ENCODE measurements at regions not wholly inside any gene's neighbourhood (a gene's known extent, or its start where the extent isn't known, plus 50 kb on each side); places are given as distances from the start of the nearest gene placed in this dataset.

DNA sequence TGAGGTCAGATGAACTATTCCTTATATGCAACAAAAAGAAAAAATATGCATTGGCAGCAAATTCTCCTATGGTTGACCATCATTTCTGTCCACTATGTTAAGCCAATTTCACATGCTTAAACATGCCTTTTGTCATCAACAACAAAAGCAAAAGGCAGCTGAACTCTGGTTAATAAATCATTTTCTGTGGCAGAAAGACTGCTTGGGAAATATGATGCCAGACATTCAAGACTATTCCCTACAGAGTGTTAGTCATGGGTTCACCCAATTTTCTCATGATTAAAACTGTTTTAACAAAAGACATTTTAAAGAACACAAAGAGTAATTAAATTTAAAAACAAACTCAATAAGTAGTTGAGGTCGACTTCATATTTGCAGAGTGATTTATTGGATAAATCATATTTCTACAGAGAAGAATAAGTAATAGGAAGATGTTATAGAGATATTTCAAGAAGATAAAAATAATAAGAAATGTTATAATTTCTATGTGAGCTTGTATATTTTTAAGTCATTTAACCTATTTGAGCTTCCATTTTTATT lies 890.6 kb downstream of the STPG2 start:
- H2AFZ ChIP-seq (ENCODE audit: low read depth, low read length): no peak overlapping the region
- DNase-seq (ENCODE audit: low read depth, low spot score) (no peak), FAIRE-seq (no peak)
- dilution Hi-C loops (cut with MboI; ENCODE audit: extremely low pct_ligation_motif_present, low sequenced_read_pairs): no loop called here
- intact Hi-C loops (cut with micrococcal nuclease): no loop called here
- H3K9me3 ChIP-seq (replicated peaks; ENCODE audit: control insufficient read depth, insufficient read depth, low read length): no peaks in the 10 kb centered on the region
- no peaks in the 10 kb centered on the region for H3K9me1 ChIP-seq (replicated peaks; ENCODE audit: control insufficient read depth, extremely low read depth, insufficient read depth, low read length)
- CTCF ChIA-PET: no interaction called here
- H3K79me2 ChIP-seq (ENCODE audit: control insufficient read depth, insufficient read depth, low read length): no peaks in the 10 kb centered on the region
- H3K27ac ChIP-seq (ENCODE audit: insufficient read depth, low read depth, low read length): no peak overlapping the region
- H3K27me3 ChIP-seq (ENCODE audit: control insufficient read depth in 2 of 2, insufficient read depth in 2 of 2, low read length in 2 of 2): no peaks in the 10 kb centered on the region
- no peak overlapping the region for H3K4me3 ChIP-seq (replicated peaks in 1 of 3; ENCODE audit: insufficient read depth in 1 of 3, low read depth in 1 of 3, low read length in 3 of 3)
- no peak overlapping the region for H3K4me2 ChIP-seq (ENCODE audit: insufficient read depth, low read length)
- H4K20me1 ChIP-seq (replicated peaks; ENCODE audit: control insufficient read depth, extremely low read depth, insufficient read depth, low read length): no peaks in the 10 kb centered on the region
- TF ChIP-seq JUN (IDR thresholded peaks at IDR 0.05; ENCODE audit: borderline replicate concordance, insufficient read depth, insufficient read length, low read depth) (no peak), GATA2 (IDR thresholded peaks at IDR 0.05; ENCODE audit: insufficient read depth, insufficient read length, low read depth, low read length) (no peak)
- TF ChIP-seq, protein P1, sequence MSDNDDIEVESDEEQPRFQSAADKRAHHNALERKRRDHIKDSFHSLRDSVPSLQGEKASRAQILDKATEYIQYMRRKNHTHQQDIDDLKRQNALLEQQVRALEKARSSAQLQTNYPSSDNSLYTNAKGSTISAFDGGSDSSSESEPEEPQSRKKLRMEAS (IDR thresholded peaks at IDR 0.05; ENCODE audit: insufficient read depth, insufficient read length): no peak
- H3K9ac ChIP-seq (replicated peaks; ENCODE audit: extremely low read depth, insufficient read depth, low read length): no peak overlapping the region
- no TSS peak for BruUV-seq (replicated peaks)
- no peaks in the 10 kb centered on the region for H3K4me1 ChIP-seq (ENCODE audit: control insufficient read depth, extremely low read depth, insufficient read depth, low read length)
- H3K36me3 ChIP-seq (ENCODE audit: control insufficient read depth in 2 of 2, extremely low read depth in 1 of 2, insufficient read depth in 2 of 2, low read length in 2 of 2): no peaks in the 10 kb centered on the region
- POLR2A ChIA-PET: no interaction called here

- no peak for TF ChIP-seq EZH2 (IDR thresholded peaks at IDR 0.05; ENCODE audit: borderline replicate concordance, low read depth, low read length, severe bottlenecking)
- no peak for TF ChIP-seq JUN (IDR thresholded peaks at IDR 0.05; ENCODE audit: borderline replicate concordance, insufficient read depth, insufficient read length, low read depth)
- TF ChIP-seq MYC (IDR thresholded peaks at IDR 0.05; ENCODE audit: low read depth, low read length): no peak
- TF ChIP-seq CTCF (IDR thresholded peaks at IDR 0.05; ENCODE audit: extremely low read depth in 1 of 2, insufficient read depth in 1 of 2, low read depth in 1 of 2, low read length in 2 of 2): no peak
- no peak for TF ChIP-seq GATA2 (IDR thresholded peaks at IDR 0.05; ENCODE audit: insufficient read depth, insufficient read length, low read depth, low read length)
- no peak for TF ChIP-seq POLR2A (IDR thresholded peaks at IDR 0.05; ENCODE audit: low read depth, low read length)
- TF ChIP-seq, protein P1 (IDR thresholded peaks at IDR 0.05; ENCODE audit: insufficient read depth, insufficient read length): no peak
- TF ChIP-seq POLR2AphosphoS5 (IDR thresholded peaks at IDR 0.05; ENCODE audit: insufficient read depth, low read depth, low read length): no peak
- TF ChIP-seq FOS (IDR thresholded peaks at IDR 0.05; ENCODE audit: borderline replicate concordance, insufficient read depth, low read length): no peak
- POLR2A ChIA-PET: no interaction called here
- no peak overlapping the region for H3K9ac ChIP-seq (replicated peaks; ENCODE audit: extremely low read depth, insufficient read depth, low read length)
- CTCF ChIA-PET: no interaction called here
- no peaks in the 10 kb centered on the region for H4K20me1 ChIP-seq (replicated peaks; ENCODE audit: control insufficient read depth, extremely low read depth, insufficient read depth, low read length)
- H3K27ac ChIP-seq (ENCODE audit: insufficient read depth, low read depth, low read length): no peak overlapping the region
- H3K4me2 ChIP-seq (ENCODE audit: insufficient read depth, low read length): no peak overlapping the region
- FAIRE-seq (no peak), DNase-seq (ENCODE audit: low read depth, low spot score) (no peak)
- H3K27me3 ChIP-seq (ENCODE audit: control insufficient read depth in 2 of 2, insufficient read depth in 2 of 2, low read length in 2 of 2): no peaks in the 10 kb centered on the region
- no peaks in the 10 kb centered on the region for H3K9me3 ChIP-seq (replicated peaks; ENCODE audit: control insufficient read depth, insufficient read depth, low read length)
- H3K4me3 ChIP-seq (replicated peaks in 1 of 3; ENCODE audit: insufficient read depth in 1 of 3, low read depth in 1 of 3, low read length in 3 of 3): no peak overlapping the region
- no peaks in the 10 kb centered on the region for H3K79me2 ChIP-seq (ENCODE audit: control insufficient read depth, insufficient read depth, low read length)
- dilution Hi-C loops (cut with MboI; ENCODE audit: extremely low pct_ligation_motif_present, low sequenced_read_pairs): no loop called here
- no peaks in the 10 kb centered on the region for H3K36me3 ChIP-seq (ENCODE audit: control insufficient read depth in 2 of 2, extremely low read depth in 1 of 2, insufficient read depth in 2 of 2, low read length in 2 of 2)
- no peaks in the 10 kb centered on the region for H3K4me1 ChIP-seq (ENCODE audit: control insufficient read depth, extremely low read depth, insufficient read depth, low read length)
- H3K9me1 ChIP-seq (replicated peaks; ENCODE audit: control insufficient read depth, extremely low read depth, insufficient read depth, low read length): no peaks in the 10 kb centered on the region
- intact Hi-C loops (cut with micrococcal nuclease): no loop called here
- no TSS peak for BruUV-seq (replicated peaks)
- H2AFZ ChIP-seq (ENCODE audit: low read depth, low read length): no peak overlapping the region
Measured at GRCh38 chr4:97262769-97263168, 880.5 kb downstream of the STPG2 start.
